CD4-positive, alpha-beta T cell (primary cell): ENCODE measurements at regions not wholly inside any gene's neighbourhood (a gene's known extent, or its start where the extent isn't known, plus 50 kb on each side); places are given as distances from the start of the nearest gene placed in this dataset.

Source experiments
- ATAC-seq: fragments of 200-7000 bp; cut with Tn5 transposase; one replicate; pipeline ENCODE4 v1.10.0; 2022; ENCODE audit warnings: mild to moderate bottlenecking; ENCODE audit not compliant: poor library complexity
- CTCF ChIA-PET: fragments of 350-600 bp; sonication (Branson Sonifier 250); formaldehyde crosslinking; loops from one replicate; lab custom pipeline; 2021; ENCODE audit warnings: antibody characterized with exemption, inconsistent platforms; lab: Charles Lee
- POLR2A ChIA-PET: fragments of 350-600 bp; sonication (Branson Sonifier 250); formaldehyde crosslinking; loops from one replicate; lab custom pipeline; 2021; ENCODE audit warnings: antibody characterized with exemption, inconsistent platforms; lab: Charles Lee
- DNase-seq, 14 experiments: peaks; one replicate each; pipeline ENCODE4 v3.0.0-alpha.2; 2013 to 2020; ENCODE audit warnings: mixed read lengths in 2 of 14
- H3K27ac ChIP-seq, 2 donors: one replicate each; pipeline versions ENCODE4 v1.5.1 to v1.7.0; 2013; ENCODE audit warnings: low read length in 2 of 2, low read depth in 1 of 2, mild to moderate bottlenecking in 1 of 2
- H3K27me3 ChIP-seq, 2 experiments: 1 replicate in 1 of 2; 2 replicates in 1 of 2; pipeline versions ENCODE4 v1.6.1 to v1.7.0; 2013; ENCODE audit warnings: low read length in 2 of 2, control low read depth in 1 of 2, mild to moderate bottlenecking in 1 of 2, moderate library complexity in 1 of 2; ENCODE audit not compliant: insufficient read depth in 2 of 2, control insufficient read depth in 1 of 2
- H3K36me3 ChIP-seq: one replicate; pipeline ENCODE4 v1.6.1; 2013; ENCODE audit warnings: low read length, control low read depth; ENCODE audit not compliant: insufficient read depth
- H3K4me1 ChIP-seq: one replicate; pipeline ENCODE4 v1.6.1; 2013; ENCODE audit warnings: low read length, control low read depth; ENCODE audit not compliant: insufficient read depth
- H3K4me3 ChIP-seq: one replicate; pipeline ENCODE4 v1.5.1; 2013; ENCODE audit warnings: mild to moderate bottlenecking, low read length, moderate library complexity
- H3K9me3 ChIP-seq, 2 experiments: 1 replicate in 1 of 2; 2 replicates in 1 of 2; pipeline versions ENCODE4 v1.6.1 to v1.7.0; 2013; ENCODE audit warnings: low read length in 2 of 2, mild to moderate bottlenecking in 2 of 2, control low read depth in 1 of 2, moderate library complexity in 1 of 2; ENCODE audit not compliant: control insufficient read depth in 1 of 2, insufficient read depth in 1 of 2
- H3K27ac Mint-ChIP-seq: one replicate; pipeline ENCODE4 v1.8.0; 2020; ENCODE audit warnings: mixed read lengths
- H3K27me3 Mint-ChIP-seq: one replicate; pipeline ENCODE4 v1.8.0; 2021; ENCODE audit warnings: mixed read lengths
- H3K36me3 Mint-ChIP-seq: one replicate; pipeline ENCODE4 v1.8.0; 2021; ENCODE audit warnings: low read depth, mixed read lengths
- H3K4me1 Mint-ChIP-seq: one replicate; pipeline ENCODE4 v1.8.0; 2021; ENCODE audit warnings: low read depth, mixed read lengths
- H3K4me3 Mint-ChIP-seq: one replicate; pipeline ENCODE4 v1.8.0; 2020; ENCODE audit warnings: mild to moderate bottlenecking, mixed read lengths
- H3K9me3 Mint-ChIP-seq: one replicate; pipeline ENCODE4 v1.8.0; 2020; ENCODE audit warnings: mixed read lengths
- intact Hi-C, 2 experiments: fragments of 100-400 bp; cut with DNase I in 1 of 2; cut with micrococcal nuclease in 1 of 2; formaldehyde crosslinking; loops; one replicate each; pipeline versions ENCODE4 v1.15.1 to v1.9.0; 2023 to 2025; cut with DNase I, micrococcal nuclease
- TF ChIP-seq, protein P1 (sequence below): fragments of 200-600 bp; IDR thresholded peaks from one replicate; pipeline ENCODE4 v1.8.0; 2022; ENCODE audit warnings: antibody characterized with exemption, mild to moderate bottlenecking

DNA sequence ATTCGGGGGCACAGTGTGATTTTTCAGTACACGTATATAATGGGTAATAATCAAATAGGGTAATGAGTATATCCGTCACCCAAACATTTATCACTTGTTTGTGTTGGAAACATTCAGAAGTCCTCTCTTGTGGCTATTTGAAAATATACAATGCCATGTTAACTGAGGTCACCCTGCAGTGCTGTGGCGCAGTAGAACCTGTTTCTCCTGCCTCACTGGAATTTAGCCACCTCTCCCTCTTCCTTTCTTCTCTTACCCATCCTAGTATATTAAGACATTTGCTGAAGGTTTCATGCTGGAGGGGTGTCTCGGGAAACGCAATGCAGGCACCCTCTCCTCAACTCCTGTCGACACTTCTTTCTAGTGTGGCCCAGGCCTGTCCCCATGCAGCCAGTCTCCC, 425.3 kb upstream of the MKI67 start:
- H3K27me3 ChIP-seq = no peaks in the 10 kb centered on the region
- peaks cover 8% of the 10 kb centered on the region for H3K27me3 Mint-ChIP-seq
- H3K9me3 Mint-ChIP-seq = peaks cover 2% of the 10 kb centered on the region
- no peaks in the 10 kb centered on the region for H3K36me3 ChIP-seq
- intact Hi-C loops = no loop called here
- TF ChIP-seq, protein P1, sequence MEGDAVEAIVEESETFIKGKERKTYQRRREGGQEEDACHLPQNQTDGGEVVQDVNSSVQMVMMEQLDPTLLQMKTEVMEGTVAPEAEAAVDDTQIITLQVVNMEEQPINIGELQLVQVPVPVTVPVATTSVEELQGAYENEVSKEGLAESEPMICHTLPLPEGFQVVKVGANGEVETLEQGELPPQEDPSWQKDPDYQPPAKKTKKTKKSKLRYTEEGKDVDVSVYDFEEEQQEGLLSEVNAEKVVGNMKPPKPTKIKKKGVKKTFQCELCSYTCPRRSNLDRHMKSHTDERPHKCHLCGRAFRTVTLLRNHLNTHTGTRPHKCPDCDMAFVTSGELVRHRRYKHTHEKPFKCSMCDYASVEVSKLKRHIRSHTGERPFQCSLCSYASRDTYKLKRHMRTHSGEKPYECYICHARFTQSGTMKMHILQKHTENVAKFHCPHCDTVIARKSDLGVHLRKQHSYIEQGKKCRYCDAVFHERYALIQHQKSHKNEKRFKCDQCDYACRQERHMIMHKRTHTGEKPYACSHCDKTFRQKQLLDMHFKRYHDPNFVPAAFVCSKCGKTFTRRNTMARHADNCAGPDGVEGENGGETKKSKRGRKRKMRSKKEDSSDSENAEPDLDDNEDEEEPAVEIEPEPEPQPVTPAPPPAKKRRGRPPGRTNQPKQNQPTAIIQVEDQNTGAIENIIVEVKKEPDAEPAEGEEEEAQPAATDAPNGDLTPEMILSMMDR = no peak
- H3K4me1 Mint-ChIP-seq = no peaks in the 10 kb centered on the region
- H3K4me3 Mint-ChIP-seq = no peak overlapping the region
- ATAC-seq (no peak), DNase-seq (no peak)
- H3K4me1 ChIP-seq = no peaks in the 10 kb centered on the region
- ChIA-PET POLR2A (no interaction called here), CTCF (no interaction called here)
- no peak overlapping the region for H3K4me3 ChIP-seq
- no peak overlapping the region for H3K27ac Mint-ChIP-seq
- no peak overlapping the region for H3K27ac ChIP-seq
- H3K9me3 ChIP-seq = peaks cover 0 to 17% of the 10 kb centered on the region in 2 experiments
- H3K36me3 Mint-ChIP-seq = no peaks in the 10 kb centered on the region

DNA sequence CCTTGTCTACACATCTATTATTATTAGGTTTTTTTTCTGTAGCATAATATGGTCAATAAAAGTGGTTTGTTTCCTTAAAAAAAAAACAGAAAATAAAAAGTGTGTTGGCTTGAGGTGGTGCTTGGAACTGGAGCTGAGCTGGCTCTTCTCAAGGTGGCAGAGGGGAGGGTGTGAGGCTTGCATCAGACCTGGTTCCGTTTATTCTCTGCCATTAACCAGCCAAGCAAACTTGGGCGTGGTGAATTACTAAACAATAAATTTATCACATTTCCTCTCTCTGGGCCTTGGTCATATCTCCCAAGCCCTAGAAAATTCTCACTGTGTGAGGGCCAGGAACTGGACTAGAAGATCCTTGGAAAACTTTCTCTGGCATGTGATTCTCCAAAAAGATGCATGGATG, 427.5 kb upstream of the MKI67 start:
- Mint-ChIP-seq H3K36me3 (no peaks in the 10 kb centered on the region), H3K4me1 (no peaks in the 10 kb centered on the region), H3K9me3 (peaks cover 2% of the 10 kb centered on the region), H3K27me3 (peaks cover 13% of the 10 kb centered on the region), H3K4me3 (no peak overlapping the region), H3K27ac (no peak overlapping the region)
- ChIA-PET POLR2A (no interaction called here), CTCF (no interaction called here)
- Histone ChIP-seq H3K4me3 (no peak overlapping the region), H3K27ac (no peak overlapping the region), H3K36me3 (no peaks in the 10 kb centered on the region), H3K27me3 (peaks cover 0 to 2% of the 10 kb centered on the region in 2 experiments), H3K9me3 (peaks cover 0 to 5% of the 10 kb centered on the region in 2 experiments), H3K4me1 (no peaks in the 10 kb centered on the region)
- ATAC-seq (no peak), DNase-seq (no peak)
- TF ChIP-seq, protein P1 = no peak
- intact Hi-C loops = no loop called here

DNA sequence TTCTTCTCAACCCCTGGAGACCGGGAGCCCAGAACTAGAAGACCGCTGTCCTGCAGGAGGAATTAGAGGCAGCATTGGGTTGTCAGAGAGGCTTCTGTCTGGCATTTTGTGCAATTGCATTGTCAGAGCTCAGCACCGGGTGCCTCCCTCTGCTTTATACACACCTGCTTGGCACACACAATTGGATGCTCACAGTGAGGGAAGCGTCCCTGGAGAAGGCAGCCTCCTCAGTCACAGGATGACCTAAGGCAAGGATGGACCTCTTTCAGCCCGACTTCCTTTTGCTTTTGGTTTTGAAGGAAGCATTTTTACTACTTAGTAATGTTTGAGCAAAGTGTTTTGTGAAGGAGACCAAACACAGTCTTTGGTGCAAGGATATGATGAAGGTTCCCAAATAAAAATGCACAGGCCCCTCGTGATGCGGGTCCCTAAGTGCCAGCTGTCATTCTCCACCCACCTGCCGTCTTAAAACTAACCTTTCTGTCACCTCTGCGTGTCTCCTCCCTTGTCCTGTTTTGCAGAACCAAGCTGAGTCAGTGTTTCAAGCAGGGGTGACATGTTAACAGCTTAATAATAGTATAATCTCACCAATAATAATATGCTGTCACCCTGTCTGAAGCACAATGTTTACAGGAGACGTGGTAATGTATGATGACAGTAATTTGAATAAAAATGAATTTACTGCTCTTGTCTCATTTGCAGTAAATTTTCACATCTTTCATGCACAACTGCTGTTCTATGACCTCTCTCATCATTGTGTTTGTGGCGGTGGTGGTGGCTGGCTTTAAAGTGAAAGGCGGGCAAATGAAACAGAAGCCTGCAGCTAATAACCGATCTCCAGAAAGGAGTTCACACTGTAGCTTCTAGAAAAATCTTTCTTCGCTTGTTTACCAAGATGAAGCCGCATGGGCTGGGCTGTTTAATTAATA, 430.2 kb upstream of the MKI67 start:
- Mint-ChIP-seq H3K4me3 (no peak overlapping the region), H3K36me3 (no peaks in the 10 kb centered on the region), H3K4me1 (no peaks in the 10 kb centered on the region), H3K27ac (no peak overlapping the region), H3K27me3 (peaks cover 13% of the 10 kb centered on the region), H3K9me3 (no peaks in the 10 kb centered on the region)
- ChIA-PET POLR2A (no interaction called here), CTCF (no interaction called here)
- DNase-seq = no peak
- TF ChIP-seq, protein P1 = no peak
- Histone ChIP-seq H3K27me3 (peaks cover 0 to 2% of the 10 kb centered on the region in 2 experiments), H3K4me3 (no peak overlapping the region), H3K36me3 (no peaks in the 10 kb centered on the region), H3K4me1 (no peaks in the 10 kb centered on the region), H3K9me3 (no peaks in the 10 kb centered on the region), H3K27ac (no peak overlapping the region)
- intact Hi-C loops = no loop called here
- no peak for ATAC-seq
